ENCODE measurements at regions not wholly inside any gene's neighbourhood (a gene's known extent, or its start where the extent isn't known, plus 50 kb on each side); places are given as distances from the start of the nearest gene placed in this dataset.
"Not testable (repeated sequence)": the region's sequence is repeated elsewhere in the genome, so short reads cannot be mapped to it uniquely, and the experiment has no call there.

GRCh38 chr18:60007661-60008060, 107.9 kb downstream of the PMAIP1 start:
- DNase-seq: no peak

- no peak for DNase-seq
These were observed 103.9 kb downstream of the PMAIP1 start for GRCh38 chr18:60003610-60004185.

GRCh38 chr18:59996370-59996966, 96.7 kb downstream of the PMAIP1 start:
- no peak for DNase-seq

- DNase-seq: no peak
These were observed 94.6 kb downstream of the PMAIP1 start for GRCh38 chr18:59994357-59994756.

GRCh38 chr18:59993560-59993959, 93.8 kb downstream of the PMAIP1 start:
- DNase-seq: no peak

- DNase-seq: no peak
These were observed 90.5 kb downstream of the PMAIP1 start for GRCh38 chr18:59990121-59990823.

GRCh38 chr18:59988098-59988706, 88.4 kb downstream of the PMAIP1 start:
- DNase-seq: peak; percentile 56

GRCh38 chr18:59987102-59987501, 87.3 kb downstream of the PMAIP1 start:
- DNase-seq: no peak

- DNase-seq: no peak
These were observed 86.3 kb downstream of the PMAIP1 start for GRCh38 chr18:59986139-59986538.

GRCh38 chr18:59985289-59985688, 85.5 kb downstream of the PMAIP1 start:
- no peak for DNase-seq

GRCh38 chr18:59983506-59983905, 83.7 kb downstream of the PMAIP1 start:
- DNase-seq: no peak

- no peak for DNase-seq
These were observed 80.4 kb downstream of the PMAIP1 start for GRCh38 chr18:59980188-59980637.

- no peak for DNase-seq
These were observed 72.2 kb downstream of the PMAIP1 start for GRCh38 chr18:59971871-59972428.

GRCh38 chr18:59971144-59971543, 71.3 kb downstream of the PMAIP1 start:
- not testable (repeated sequence) for DNase-seq

- DNase-seq: not testable (repeated sequence)
These were observed 69.8 kb downstream of the PMAIP1 start for GRCh38 chr18:59969477-59970028.

GRCh38 chr18:59968583-59968982, 68.8 kb downstream of the PMAIP1 start:
- DNase-seq: no peak

- no peak for DNase-seq
These were observed 68.1 kb downstream of the PMAIP1 start for GRCh38 chr18:59967878-59968277.

GRCh38 chr18:59966913-59967312, 67.1 kb downstream of the PMAIP1 start:
- no peak for DNase-seq

GRCh38 chr18:59963229-59963628, 63.4 kb downstream of the PMAIP1 start:
- DNase-seq: no peak

GRCh38 chr18:59961070-59961469, 61.3 kb downstream of the PMAIP1 start:
- DNase-seq: no peak

GRCh38 chr18:59960272-59960671, 60.5 kb downstream of the PMAIP1 start:
- DNase-seq: no peak

GRCh38 chr18:59959606-59960005, 59.8 kb downstream of the PMAIP1 start:
- DNase-seq: no peak

GRCh38 chr18:59959073-59959472, 59.3 kb downstream of the PMAIP1 start:
- no peak for DNase-seq
